Left ventricle myocardium inferior (tissue), 1 donor: ENCODE measurements at regions not wholly inside any gene's neighbourhood (a gene's known extent, or its start where the extent isn't known, plus 50 kb on each side); places are given as distances from the start of the nearest gene placed in this dataset.
"Not testable (repeated sequence)": the region's sequence is repeated elsewhere in the genome, so short reads cannot be mapped to it uniquely, and the experiment has no call there.

Source experiments
- DNase-seq: peaks from one replicate; pipeline ENCODE4 v3.0.0-alpha.2; 2020
- H3K27ac ChIP-seq: fragments of 200-600 bp; replicated peaks from 2 replicates; pipeline ENCODE4 v1.8.0; 2021
- H3K27me3 ChIP-seq: fragments of 200-600 bp; 2 replicates; pipeline ENCODE4 v1.8.0; 2021; ENCODE audit warnings: low read depth
- H3K36me3 ChIP-seq: fragments of 200-600 bp; 2 replicates; pipeline ENCODE4 v1.8.0; 2021
- H3K4me1 ChIP-seq: fragments of 200-600 bp; 2 replicates; pipeline ENCODE4 v1.8.0; 2021
- H3K4me3 ChIP-seq: fragments of 200-600 bp; 2 replicates; pipeline ENCODE4 v1.8.0; 2021; ENCODE audit warnings: mild to moderate bottlenecking, moderate library complexity
- H3K9me3 ChIP-seq: fragments of 200-600 bp; replicated peaks from 2 replicates; pipeline ENCODE4 v1.8.0; 2021
- CTCF ChIP-seq: fragments of 200-600 bp; IDR thresholded peaks from 2 replicates; pipeline ENCODE4 v1.8.0; 2021; ENCODE audit warnings: antibody characterized with exemption, mild to moderate bottlenecking, borderline replicate concordance
- intact Hi-C: fragments of 100-400 bp; cut with micrococcal nuclease; formaldehyde crosslinking; loops from one replicate; pipeline ENCODE4 v1.11.0; 2022
- donor health status: DM: no; HTN: yes; CAD: no; lungs with severe emphysema.

DNA sequence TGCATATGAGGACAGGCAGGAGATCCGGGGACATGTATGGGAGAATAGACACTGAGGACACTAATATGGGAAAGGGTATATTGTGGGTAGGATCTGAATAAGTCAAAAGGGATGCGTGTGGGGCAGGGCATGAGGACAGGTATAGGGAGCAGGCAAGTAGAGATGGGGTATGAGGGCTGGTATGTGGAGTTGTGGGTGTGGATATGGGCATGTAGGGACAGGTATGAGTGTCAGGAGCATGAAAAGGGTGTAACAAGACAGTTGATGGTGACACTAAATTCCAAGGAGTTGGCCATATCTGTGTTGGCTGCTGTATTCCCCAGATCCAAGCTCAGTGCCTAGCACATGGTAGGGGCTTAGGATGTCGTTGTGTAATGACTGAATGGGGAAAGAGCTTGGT, 84.4 kb upstream of the PAX2 start:
- intact Hi-C loops: no loop called here
- Histone ChIP-seq H3K4me3 (no peak overlapping the region), H3K36me3 (no peaks in the 10 kb centered on the region), H3K9me3 (no peaks in the 10 kb centered on the region), H3K27me3 (peaks cover 100% of the 10 kb centered on the region), H3K4me1 (peaks cover 4% of the 10 kb centered on the region), H3K27ac (no peak overlapping the region)
- TF ChIP-seq CTCF: no peak
- DNase-seq: no peak

DNA sequence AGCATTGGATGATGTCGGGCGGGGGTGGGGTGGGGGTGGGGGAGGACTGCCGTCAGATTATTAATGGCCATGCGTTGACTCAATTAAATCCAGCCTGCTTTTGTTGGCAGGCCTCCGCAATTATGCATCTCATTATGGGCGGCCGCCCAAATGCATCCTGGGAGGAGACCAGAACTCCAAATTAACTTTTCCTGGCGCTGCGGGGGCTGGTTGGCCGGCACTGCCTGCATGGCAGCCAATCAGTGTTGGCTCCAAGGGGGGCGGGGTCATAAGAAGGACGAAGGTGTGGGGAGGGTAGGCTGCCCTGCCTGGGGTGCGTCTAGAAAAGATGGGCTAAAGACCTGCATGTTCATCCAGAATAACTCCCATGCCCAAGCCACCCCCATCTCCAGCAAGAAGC, 83.9 kb upstream of the PAX2 start:
- H3K4me3 ChIP-seq: no peak overlapping the region
- H3K4me1 ChIP-seq: no peaks in the 10 kb centered on the region
- intact Hi-C loops: no loop called here
- H3K36me3 ChIP-seq: no peaks in the 10 kb centered on the region
- no peak for DNase-seq
- H3K27ac ChIP-seq: no peak overlapping the region
- no peaks in the 10 kb centered on the region for H3K9me3 ChIP-seq
- H3K27me3 ChIP-seq: peaks cover 100% of the 10 kb centered on the region
- TF ChIP-seq CTCF: no peak

DNA sequence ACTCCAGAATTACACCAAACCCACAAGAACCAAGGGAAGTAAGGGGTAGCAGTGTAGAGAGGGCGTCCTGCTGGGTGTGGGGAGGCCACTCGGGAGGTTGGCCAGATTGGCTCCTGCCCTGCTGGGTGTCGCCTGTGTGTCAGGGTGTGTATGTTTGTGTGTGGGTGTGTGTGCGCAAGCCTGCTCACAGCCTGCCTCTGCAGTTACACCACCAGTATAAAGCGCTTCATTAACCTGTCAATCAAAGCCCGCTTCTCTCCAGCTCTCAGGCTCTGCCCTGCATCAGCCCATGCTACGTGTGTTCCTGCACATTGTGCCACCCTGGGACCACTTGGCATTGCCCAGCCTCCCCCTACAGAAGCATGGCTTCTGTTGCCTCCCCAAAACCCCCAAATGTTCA, 83.3 kb upstream of the PAX2 start:
- TF ChIP-seq CTCF: no peak
- no peaks in the 10 kb centered on the region for H3K36me3 ChIP-seq
- no peaks in the 10 kb centered on the region for H3K4me1 ChIP-seq
- no peak overlapping the region for H3K4me3 ChIP-seq
- no peak for DNase-seq
- intact Hi-C loops: no loop called here
- peaks cover 100% of the 10 kb centered on the region for H3K27me3 ChIP-seq
- H3K9me3 ChIP-seq: no peaks in the 10 kb centered on the region
- H3K27ac ChIP-seq: no peak overlapping the region

DNA sequence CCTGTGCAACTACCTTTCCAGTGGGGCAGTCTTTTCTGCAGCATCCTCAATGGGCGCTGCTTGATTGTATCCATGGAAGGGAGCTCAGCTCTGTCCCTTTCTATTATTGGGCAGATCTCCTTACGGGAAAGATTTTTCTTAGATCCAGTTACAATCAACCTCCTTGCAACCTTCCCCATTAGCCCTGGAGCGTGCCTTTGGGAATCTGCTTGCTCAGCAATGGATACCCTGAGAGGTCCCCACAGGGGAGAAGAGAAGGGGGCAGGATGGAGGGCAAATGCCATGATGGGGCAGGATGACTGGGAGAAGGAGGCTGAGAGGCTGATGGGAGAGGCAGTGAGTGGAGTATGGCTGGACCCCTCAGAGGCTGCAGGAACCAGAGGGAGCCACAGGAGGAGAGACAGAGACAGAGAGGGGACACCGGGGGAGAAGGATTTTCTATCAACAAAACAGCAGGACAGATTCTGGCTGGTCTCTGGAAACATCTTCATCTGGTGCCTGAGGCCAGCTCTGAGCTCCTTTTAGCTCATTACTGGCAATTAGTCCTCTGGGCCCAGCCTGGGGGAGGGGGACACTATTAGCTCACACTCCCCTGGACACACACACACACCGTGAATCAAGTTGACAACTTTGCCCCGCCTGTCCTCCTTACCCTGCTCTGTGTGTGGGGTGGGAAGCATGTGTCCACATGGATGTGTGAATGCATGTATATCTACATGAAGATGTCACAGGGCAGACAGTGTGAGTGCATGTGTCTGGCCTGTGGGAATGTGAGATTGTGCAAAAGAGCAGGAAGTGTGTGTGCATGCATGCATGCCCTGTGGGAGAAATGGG, 80.8 kb upstream of the PAX2 start:
- peaks cover 99% of the 10 kb centered on the region for H3K27me3 ChIP-seq
- no peaks in the 10 kb centered on the region for H3K36me3 ChIP-seq
- intact Hi-C loops: no loop called here
- no peaks in the 10 kb centered on the region for H3K4me1 ChIP-seq
- no peak for TF ChIP-seq CTCF
- DNase-seq: no peak
- no peak overlapping the region for H3K4me3 ChIP-seq
- H3K27ac ChIP-seq: no peak overlapping the region
- H3K9me3 ChIP-seq: no peaks in the 10 kb centered on the region

DNA sequence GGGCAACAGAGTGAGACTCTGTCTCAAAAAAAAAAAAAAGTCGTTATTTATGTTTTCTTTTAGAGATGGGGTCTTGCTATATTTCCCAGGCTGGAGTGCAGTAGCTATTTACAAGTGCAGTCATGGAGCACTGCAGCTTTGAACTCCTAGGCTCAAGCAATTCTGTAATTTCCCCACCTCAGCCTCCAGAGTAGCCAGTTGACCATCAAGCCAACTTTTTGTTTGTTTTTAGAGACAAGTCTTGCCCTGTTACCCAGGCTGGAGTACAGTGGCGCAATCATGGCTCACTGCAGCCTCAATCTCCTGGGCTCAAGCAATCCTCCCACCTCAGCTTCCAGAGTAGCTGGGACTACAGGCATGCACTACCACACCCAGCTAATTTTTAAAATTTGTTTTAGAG, 78.7 kb upstream of the PAX2 start:
- H3K36me3 ChIP-seq, H3K4me1 ChIP-seq, DNase-seq, intact Hi-C loops, H3K9me3 ChIP-seq, H3K4me3 ChIP-seq, H3K27ac ChIP-seq: not testable (repeated sequence)
- peaks cover 99% of the 10 kb centered on the region for H3K27me3 ChIP-seq

GRCh38 chr10:100669616-100670015, 75.8 kb upstream of the PAX2 start:
- intact Hi-C loops: no loop called here
- no peak for TF ChIP-seq CTCF
- Histone ChIP-seq H3K27me3 (peaks cover 99% of the 10 kb centered on the region), H3K9me3 (no peaks in the 10 kb centered on the region), H3K4me3 (no peak overlapping the region), H3K4me1 (peaks cover 3% of the 10 kb centered on the region), H3K36me3 (no peaks in the 10 kb centered on the region), H3K27ac (no peak overlapping the region)
- DNase-seq: no peak
